AML-193 (cell line): ENCODE measurements at regions not wholly inside any gene's neighbourhood (a gene's known extent, or its start where the extent isn't known, plus 50 kb on each side); places are given as distances from the start of the nearest gene placed in this dataset.

Experiments
- DNase-seq, 2 experiments: peaks; one replicate each; lab custom pipeline; 2025; lab: John Stamatoyannopoulos, UW

GRCh38 chr14:98940693-98941437 is 331.1 kb downstream of the BCL11B start:
- no peak for DNase-seq

GRCh38 chr14:98941481-98941880 is 330.5 kb downstream of the BCL11B start:
- DNase-seq: no peak

DNA sequence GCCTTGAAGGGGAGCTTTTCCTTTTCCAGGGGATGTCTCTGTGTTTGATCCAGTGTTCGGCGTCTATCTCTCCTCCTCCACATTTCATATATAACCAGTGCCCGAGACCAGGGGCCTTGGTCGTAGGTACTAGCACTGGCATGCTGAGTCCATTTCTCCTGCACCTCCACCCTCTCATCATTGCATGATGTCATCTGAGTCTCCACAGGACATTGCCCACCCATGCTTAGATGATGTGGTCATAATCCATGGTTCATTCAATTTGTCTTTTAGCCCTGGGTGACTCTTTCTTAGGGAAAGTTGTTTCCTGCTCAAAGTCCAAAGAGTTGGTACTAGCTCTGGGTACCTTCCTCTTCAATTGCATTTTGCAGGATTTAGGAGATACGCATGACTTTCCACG is 328.1 kb downstream of the BCL11B start:
- DNase-seq: no peak

DNA sequence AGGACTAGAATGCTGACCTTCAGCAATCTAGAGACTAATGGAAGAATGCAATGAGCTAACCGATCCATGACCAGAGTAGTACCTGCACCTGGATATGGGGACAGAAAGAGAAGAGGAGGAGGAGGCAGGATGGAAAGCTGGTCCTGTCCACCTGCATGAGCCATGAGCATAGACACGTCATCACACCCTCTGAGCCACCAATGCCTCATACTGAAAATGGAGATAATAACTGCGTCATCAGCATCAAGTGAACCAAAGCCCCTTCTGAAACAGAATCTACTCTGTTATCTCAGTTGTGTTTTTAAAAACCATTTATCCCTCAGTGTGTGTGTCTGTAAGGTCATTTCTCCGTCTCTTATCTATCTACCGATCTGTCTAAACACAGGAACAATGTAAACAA is 327.0 kb downstream of the BCL11B start:
- DNase-seq: no peak

DNA sequence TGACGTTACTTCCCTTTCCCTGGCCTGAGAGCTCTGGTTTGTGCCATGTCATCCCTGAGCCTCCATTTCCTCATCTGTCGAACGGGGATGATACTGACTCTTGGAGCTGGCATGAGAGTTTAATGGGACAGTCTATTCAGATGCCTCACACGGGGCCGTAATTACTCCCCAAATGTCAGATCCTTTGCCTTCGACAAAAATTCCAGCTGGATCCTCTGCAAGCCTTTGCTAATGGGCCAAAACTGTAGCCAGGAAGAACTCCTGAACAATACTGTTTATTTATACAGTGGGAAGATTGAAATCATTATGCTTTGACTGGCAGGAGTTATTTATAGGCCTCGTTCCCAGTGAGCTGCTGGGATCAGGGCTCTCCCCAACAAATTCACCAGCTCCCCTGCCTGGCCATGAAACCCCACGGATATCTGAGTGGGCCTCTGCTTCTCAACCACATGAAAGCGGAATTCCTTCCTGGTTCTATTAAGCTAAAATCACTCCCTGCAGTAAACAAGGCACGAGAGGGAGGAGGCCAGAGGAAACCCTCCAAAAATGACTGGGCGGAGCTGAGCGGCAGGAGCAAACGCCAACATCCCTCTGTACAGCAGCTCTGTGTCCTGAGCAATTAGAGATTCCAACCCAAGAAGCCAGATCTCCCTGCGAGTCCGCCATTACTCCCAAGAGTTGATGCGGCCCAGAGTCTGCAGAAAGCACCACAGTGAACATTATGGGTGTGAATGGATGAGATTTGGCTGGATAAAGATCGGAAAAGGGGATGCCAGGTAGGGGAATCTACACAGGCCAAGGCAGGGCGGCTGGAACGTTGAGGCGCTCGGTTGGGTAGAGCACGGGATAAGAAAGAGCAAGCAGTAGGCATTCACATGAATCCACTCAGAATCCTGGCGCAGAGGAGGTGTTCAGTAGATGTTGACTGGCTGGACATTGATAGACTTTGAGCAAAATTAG is 326.1 kb downstream of the BCL11B start:
- no peak for DNase-seq

DNA sequence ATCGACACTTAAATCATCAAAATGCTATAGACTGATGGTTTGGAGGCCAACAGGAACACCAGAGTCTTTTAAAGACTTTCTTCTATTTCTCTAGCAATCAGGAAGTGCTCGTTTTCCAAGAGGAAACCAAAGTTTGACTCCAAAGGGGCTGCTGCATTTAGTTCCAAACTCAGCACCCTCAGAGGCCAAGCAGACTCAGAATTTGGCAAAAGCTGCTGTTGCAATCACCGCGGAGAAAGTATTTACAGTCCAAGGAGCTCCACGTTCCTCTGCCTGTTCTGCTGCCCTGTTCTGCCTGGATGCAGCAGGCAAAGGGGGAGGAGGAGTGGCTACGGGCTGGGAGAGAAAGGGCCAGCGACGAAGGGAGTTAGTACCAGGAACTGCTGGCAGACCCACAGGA is 325.1 kb downstream of the BCL11B start:
- no peak for DNase-seq

GRCh38 chr14:98947911-98948595 is 323.9 kb downstream of the BCL11B start:
- DNase-seq: no peak

- no peak for DNase-seq
Measured at GRCh38 chr14:98949051-98949450, 322.9 kb downstream of the BCL11B start.

DNA sequence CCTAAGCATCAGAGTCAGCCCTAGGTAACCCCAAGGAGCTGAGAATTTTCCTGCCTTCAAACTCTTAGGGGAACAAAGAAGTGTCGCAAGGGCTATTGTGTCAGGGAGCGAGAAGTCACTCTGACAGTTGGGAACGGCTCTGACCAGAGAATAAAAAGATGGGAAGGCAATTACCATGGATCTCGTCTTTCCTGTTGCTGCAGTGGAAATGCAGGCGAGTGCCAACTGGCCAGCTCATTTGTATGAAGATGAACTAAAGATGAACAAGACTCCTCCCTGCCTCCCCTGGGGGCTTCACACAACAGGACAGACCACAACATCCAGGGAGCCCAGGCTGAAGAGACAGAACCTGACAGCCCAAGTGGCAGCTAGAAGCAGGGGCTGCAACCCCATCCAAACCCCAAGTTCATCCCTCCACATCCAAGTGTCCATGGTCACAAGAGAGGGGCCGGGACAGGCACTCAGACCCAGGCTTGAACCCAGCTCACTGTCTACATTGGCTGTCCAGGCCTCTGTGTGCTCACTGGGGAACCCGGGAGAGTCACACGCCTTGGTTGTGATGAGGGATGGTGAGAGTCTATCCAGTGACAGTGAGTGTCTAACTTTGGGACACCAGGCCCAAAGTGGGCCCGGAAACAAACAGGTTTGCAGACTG is 322.4 kb downstream of the BCL11B start:
- no peak for DNase-seq

DNA sequence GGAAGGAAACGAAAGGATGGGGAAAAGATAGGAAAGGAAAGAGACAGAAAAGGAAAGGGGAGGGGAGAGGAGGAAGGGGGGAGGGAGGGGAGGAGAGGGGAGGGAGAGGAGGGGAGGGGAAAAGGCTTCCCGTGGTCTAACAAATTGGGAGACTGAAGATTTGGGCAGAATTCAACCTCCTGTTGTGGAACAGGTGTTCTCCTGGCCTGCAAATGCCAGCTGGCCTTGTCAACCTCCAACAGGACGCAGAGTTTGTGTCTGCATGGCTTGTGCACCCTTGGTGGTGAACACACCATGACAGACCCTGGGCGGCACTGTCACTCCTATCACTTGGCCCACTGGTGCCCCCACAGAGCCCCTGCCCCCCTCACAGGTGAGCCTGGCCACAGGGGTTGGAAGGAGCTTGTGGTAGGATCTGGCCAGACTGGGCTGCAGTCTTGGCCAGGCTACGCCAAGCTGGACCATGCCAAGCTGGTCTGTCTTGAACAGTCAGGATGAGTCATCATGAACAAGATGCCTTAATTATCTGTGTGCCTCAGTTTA is 321.6 kb downstream of the BCL11B start:
- no peak for DNase-seq

DNA sequence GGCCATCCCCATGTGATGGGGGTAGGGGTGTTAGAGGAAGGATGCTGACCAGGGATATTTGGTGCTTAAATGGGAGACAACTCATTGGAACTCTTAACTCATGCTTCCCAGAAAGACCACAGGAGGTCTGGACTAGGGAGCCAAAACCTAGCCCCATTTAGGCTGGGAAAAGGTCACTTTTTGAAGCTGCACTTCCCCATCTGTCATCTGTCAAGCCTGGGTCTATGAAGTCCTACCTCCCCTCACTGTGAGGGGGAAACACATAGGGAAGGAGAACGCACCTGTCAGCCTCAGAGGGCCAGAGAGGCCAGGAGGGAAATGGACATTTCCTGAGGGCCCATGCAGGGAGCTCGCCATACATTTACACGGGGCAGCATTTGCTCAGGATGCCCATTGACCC is 321.0 kb downstream of the BCL11B start:
- no peak for DNase-seq

DNA sequence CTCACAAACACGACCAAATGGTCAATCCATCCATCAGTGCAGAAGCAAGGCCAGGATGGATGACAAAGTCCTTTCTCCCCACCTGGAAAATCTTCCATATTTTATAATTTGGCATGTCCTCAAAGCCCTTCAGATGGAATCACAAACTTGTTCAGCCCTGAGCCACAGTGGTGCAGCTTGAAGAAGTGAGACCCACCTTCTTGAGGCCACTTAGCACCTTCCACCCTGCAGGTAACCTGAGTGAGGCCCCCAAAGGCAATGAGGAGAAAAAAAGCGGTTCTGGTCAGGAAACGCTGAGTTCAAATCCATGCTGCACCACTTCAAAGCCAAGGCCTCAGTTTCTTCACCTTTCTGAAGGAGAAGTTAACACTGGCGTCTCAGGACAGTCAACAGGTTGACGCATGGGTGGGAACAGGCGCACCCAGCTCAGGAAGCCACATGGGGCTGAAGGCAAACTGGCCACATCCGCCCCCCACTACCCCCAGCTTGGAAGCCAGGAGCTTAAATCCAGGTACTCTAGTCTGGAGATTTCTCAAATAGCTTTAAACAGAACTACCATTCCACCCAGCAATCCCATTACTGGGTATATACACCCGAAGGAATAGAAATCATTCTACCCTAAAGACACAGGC is 320.4 kb downstream of the BCL11B start:
- DNase-seq: no peak

DNA sequence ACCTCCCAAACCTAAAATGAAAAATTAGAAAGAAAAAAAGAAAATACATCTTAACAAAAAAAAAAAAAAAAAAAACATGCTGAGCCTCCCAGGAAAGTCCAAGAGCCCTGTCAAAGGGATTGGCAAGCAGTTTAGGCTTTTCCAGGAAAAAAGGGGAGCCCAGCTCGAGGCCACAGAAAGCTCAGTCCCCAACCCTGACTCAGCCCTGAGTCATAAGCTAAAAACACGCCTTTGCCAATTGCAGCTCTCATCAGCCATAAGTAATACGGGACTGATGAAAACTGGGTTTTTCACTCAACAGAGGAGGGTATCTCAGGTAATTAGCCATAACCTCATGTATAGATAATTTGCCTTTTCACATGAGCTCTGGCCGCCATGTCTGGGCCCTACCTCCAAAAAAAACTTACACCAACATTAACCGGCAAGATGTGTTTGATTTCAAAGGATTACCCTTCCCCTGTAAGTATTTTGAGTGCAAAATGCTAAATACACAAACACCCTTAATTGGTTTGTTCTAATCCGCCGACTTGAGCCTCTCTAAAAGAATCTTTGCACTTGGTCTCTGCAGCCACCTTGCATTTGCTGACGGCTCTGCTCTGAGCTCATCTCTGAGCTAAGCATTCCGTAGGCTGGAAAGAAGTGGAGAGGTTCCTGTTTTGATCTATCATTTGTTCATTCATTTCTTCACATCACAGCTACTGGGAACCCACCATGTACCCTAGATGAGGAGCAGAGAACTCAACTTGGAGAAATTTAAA is 319.2 kb downstream of the BCL11B start:
- DNase-seq: no peak

DNA sequence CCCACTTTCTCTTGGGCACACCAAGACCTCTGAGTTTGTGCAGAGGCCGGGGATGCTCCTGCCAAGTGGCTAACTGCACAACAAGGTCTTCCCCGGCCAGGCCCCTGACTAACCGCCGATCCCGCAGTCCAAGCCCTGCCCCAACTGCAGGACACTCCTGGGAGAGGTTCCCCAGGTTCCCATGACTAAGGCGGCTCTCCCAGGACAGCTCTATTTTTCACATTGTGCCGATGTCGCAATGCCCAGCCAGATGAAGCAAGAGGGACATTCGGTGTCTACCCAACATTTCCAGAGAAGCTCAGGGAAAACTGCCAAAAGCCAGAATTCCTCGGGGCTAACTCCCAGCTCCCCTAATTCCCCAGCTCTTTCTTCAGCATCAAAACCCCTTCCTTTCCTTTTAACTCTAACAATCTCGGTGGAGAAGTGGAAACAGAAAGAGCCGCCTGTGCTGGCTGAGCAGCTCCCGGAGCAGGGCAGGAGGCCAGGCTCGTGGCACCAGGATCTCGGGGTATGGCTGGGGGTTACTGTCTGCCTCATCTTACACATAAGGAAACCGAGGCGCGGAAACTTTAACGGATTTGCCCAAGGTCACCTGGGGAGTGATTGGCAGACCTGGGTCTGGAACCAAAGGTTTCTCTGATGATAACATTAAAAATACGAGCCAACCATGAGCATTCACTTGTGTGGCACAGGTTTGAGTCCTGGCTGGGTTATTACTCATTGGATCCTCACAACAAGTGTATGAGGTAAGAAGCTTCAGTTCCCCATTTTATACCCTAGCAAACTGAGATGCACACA is 318.2 kb downstream of the BCL11B start:
- DNase-seq: no peak

GRCh38 chr14:98954349-98955000 is 317.5 kb downstream of the BCL11B start:
- DNase-seq: no peak

DNA sequence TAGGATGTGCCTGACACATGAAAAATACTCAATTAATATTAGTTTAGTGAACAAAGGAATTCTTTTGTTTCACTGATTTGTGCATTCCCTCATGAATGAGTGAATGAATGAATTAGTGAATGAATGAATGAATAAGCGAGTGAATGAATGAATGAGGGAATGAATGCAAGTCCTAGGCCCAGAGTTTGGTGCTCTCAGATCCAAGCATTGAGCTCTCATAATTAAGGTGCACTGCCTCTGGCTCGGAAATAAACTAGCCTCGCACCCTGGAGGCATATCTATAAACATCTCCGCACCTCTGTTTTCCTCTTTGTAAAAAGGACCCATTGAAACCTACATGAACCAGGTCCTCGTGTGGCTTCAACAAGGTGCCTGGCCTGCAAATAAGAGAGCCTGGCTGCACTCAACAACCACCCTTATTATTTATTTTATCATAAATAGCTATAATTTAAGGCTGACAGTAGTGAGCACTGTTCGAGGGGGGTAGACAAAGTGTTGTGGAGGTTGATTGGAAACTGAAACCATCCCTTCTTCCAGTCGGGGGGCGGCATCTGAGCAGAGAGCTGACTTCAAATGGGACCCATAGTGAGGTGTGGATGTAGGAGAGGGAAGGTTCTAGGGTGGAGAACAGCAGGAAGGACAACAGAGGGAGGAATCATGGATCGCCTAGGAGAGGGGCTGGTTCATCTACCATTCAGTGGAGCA is 316.8 kb downstream of the BCL11B start:
- no peak for DNase-seq

DNA sequence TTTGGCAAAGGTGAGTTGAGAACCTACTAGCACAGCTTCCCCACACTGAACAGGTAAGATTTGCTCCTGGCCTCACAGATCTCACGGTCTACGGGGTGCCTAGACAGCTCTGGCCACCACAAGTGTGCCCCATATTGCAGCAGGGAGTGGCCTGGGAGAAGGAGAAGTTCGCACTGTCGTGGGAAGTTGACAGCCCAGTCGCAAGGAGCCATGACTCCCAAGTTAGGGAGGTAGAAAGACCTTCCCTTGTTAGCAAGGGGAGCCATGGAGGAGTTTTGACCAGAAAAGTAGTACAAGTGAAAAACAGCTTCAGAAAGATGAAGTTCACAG is 316.3 kb downstream of the BCL11B start:
- DNase-seq: no peak

- DNase-seq: no peak
Measured at GRCh38 chr14:98956181-98956580, 315.8 kb downstream of the BCL11B start.

- DNase-seq: no peak
Measured at GRCh38 chr14:98956661-98957060, 315.3 kb downstream of the BCL11B start.
